Activated CD4-positive, alpha-beta T cell treated with anti-CD3 and anti-CD28 coated beads for 36 hours (primary cell): ENCODE measurements at regions not wholly inside any gene's neighbourhood (a gene's known extent, or its start where the extent isn't known, plus 50 kb on each side); places are given as distances from the start of the nearest gene placed in this dataset.
"Not testable (repeated sequence)": the region's sequence is repeated elsewhere in the genome, so short reads cannot be mapped to it uniquely, and the experiment has no call there.

Experiments used
- ATAC-seq: fragments of 200-7000 bp; cut with Tn5 transposase; one replicate; pipeline ENCODE4 v1.10.0; 2021; ENCODE audit warnings: mild to moderate bottlenecking, moderate library complexity
- CTCF ChIA-PET: fragments of 350-600 bp; sonication (Branson Sonifier 250); formaldehyde crosslinking; loops from one replicate; lab custom pipeline; 2021; ENCODE audit warnings: antibody characterized with exemption; lab: Charles Lee
- POLR2A ChIA-PET: fragments of 350-600 bp; sonication (Branson Sonifier 250); formaldehyde crosslinking; loops from one replicate; lab custom pipeline; 2021; ENCODE audit warnings: antibody characterized with exemption, inconsistent platforms; lab: Charles Lee
- DNase-seq: peaks from one replicate; pipeline ENCODE4 v3.0.0-alpha.2; 2020
- H3K27ac Mint-ChIP-seq: one replicate; pipeline ENCODE4 v1.8.0; 2021; ENCODE audit warnings: mixed read lengths
- H3K27me3 Mint-ChIP-seq: one replicate; pipeline ENCODE4 v1.8.0; 2021; ENCODE audit warnings: mixed read lengths
- H3K36me3 Mint-ChIP-seq: one replicate; pipeline ENCODE4 v1.8.0; 2021; ENCODE audit warnings: low read depth, mixed read lengths
- H3K4me1 Mint-ChIP-seq: one replicate; pipeline ENCODE4 v1.8.0; 2021; ENCODE audit warnings: mixed read lengths
- H3K4me3 Mint-ChIP-seq: one replicate; pipeline ENCODE4 v1.8.0; 2021; ENCODE audit warnings: mild to moderate bottlenecking, moderate library complexity, mixed read lengths
- H3K9me3 Mint-ChIP-seq: one replicate; pipeline ENCODE4 v1.8.0; 2021; ENCODE audit warnings: low read depth, mixed read lengths
- intact Hi-C, 2 experiments: fragments of 100-400 bp; cut with DNase I in 1 of 2; cut with micrococcal nuclease in 1 of 2; formaldehyde crosslinking; loops; one replicate each; pipeline versions ENCODE4 v1.14.2 to v1.15.1; 2022 to 2024; cut with DNase I, micrococcal nuclease

DNA sequence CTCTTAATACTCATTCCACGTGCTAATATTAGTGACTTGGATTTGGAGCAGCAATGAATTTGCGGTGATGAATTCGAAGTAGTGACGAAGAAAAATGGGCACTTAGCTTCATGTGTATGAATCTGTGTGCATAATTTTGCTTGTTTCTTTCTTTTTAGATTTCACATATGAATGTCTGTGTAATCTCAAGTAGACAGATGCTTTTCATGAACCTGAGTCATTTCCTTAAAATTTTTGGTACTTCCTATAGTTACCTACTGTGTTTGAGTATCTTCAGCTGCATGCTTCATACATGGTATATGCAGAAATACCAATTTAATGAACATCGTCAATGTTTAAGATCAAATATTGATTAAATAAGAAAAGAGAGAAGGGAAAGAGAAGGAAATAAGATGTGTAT, 540.2 kb downstream of the RAB38 start:
- Mint-ChIP-seq H3K4me3 (no peak overlapping the region), H3K4me1 (no peaks in the 10 kb centered on the region), H3K27ac (no peak overlapping the region), H3K36me3 (no peaks in the 10 kb centered on the region), H3K9me3 (peaks cover 4% of the 10 kb centered on the region), H3K27me3 (no peaks in the 10 kb centered on the region)
- CTCF ChIA-PET = no interaction called here
- POLR2A ChIA-PET = no interaction called here
- DNase-seq = no peak
- intact Hi-C loops = no loop called here
- ATAC-seq = no peak

DNA sequence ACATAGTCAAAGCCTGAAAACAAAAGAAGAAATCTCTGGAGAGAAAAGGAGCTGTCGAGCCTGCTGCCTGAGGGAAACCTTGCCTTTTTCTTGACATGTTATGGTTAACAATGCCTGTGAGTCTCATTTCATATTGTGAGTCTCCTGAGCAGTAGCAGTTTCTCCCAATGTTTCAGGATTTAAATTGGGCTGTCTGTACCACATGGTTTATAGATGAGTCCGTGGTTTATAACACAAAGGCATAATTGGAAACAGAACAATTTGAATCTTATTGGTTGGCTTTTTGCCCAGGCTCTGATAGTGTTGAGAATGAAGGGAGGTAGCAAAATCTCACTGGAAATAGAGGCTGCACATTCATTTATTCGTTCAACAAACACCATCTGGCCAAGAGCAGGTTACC, 540.9 kb downstream of the RAB38 start:
- no peak for DNase-seq
- Mint-ChIP-seq H3K9me3 (peaks cover 4% of the 10 kb centered on the region), H3K4me3 (no peak overlapping the region), H3K27me3 (no peaks in the 10 kb centered on the region), H3K4me1 (no peaks in the 10 kb centered on the region), H3K27ac (no peak overlapping the region), H3K36me3 (no peaks in the 10 kb centered on the region)
- POLR2A ChIA-PET = no interaction called here
- no peak for ATAC-seq
- CTCF ChIA-PET = no interaction called here
- intact Hi-C loops = no loop called here

DNA sequence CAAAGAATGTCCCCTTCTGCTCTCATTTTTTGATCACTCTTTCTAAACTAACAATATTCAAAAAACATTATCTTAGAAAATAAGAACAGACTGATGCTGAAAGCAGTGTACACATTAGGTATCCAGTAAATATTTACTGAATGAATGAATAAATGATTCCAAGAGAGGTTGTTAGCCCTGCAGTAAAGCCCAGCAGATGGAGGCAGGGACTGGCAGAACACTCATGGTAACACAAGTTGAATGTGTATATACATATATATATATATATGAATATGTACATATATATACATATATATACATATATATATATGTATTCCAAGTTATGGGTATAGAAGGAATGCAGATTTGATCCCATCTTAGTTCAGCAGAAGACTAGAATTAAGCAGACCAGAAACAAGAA, 546.3 kb downstream of the RAB38 start:
- POLR2A ChIA-PET = no interaction called here
- Mint-ChIP-seq H3K27me3 (no peaks in the 10 kb centered on the region), H3K4me1 (no peaks in the 10 kb centered on the region), H3K36me3 (no peaks in the 10 kb centered on the region), H3K9me3 (peaks cover 6% of the 10 kb centered on the region), H3K4me3 (no peak overlapping the region), H3K27ac (no peak overlapping the region)
- CTCF ChIA-PET = no interaction called here
- DNase-seq = no peak
- ATAC-seq = no peak
- intact Hi-C loops = no loop called here

DNA sequence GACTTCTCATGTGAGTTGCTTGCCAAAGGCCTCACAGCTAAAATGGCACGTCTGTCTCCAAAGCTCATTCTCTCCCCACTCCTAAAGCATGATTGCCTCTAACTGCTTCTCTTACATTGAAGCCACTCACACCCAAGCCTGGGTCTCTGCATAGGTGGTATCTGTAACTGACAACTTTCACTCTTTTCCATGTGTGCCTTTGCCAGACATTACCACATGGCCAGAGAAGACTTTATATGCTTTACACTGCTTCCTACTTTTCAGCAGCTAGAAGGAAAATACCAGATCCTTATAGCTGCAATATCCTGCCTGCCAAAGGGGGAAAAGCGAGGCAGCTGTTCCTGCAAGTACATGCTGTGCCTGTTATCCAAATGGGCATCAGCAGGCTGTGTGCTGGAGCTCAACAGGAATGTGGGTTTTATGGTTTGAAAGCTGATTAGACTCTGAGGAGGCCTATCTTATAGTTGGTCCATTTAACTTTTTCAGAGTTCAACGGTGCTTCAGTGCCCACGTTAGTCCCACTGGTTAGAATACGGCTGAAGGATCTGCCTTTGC, 547.1 kb downstream of the RAB38 start:
- Mint-ChIP-seq H3K27me3 (no peaks in the 10 kb centered on the region), H3K36me3 (no peaks in the 10 kb centered on the region), H3K9me3 (peaks cover 2% of the 10 kb centered on the region), H3K4me3 (no peak overlapping the region), H3K27ac (no peak overlapping the region), H3K4me1 (no peaks in the 10 kb centered on the region)
- ChIA-PET POLR2A (no interaction called here), CTCF (interaction anchor here (0.7 kb wide), 1 partner anchor 1180 kb away, joined by 3 read pairs; no protein-coding TSS in a partner anchor)
- no peak for ATAC-seq
- DNase-seq = no peak
- intact Hi-C loops = no loop called here

DNA sequence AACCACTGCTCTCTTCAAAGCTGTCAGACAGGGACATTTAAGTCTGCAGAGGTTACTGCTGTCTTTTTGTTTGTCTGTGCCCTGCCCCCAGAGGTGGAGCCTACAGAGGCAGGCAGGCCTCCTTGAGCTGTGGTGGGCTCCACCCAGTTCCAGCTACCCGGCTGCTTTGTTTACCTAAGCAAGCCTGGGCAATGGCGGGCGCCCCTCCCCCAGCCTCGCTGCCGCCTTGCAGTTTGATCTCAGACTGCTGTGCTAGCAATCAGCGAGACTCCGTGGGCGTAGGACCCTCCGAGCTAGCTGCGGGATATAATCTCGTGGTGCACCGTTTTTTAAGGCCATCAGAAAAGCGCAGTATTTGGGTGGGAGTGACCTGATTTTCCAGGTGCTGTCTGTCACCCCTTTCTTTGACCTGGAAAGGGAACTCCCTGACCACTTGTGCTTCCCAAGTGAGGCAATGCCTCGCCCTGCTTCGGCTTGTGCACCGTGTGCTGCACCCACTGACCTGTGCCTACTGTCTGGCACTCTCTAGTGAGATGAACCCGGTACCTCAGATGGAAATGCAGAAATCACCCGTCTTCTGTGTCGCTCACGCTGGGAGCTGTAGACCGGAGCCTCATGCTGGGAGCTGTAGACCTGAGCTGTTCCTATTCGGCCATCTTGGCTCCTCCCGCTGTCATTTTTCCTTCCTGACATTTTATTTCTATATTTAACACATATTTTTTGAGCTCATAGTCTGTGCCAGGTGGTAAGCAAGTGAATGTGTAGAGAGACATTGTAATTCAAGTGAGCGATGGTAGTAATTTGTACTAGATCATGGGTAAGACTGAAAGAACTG, 551.5 kb downstream of the RAB38 start:
- CTCF ChIA-PET, ATAC-seq, H3K4me1 Mint-ChIP-seq, H3K4me3 Mint-ChIP-seq, H3K9me3 Mint-ChIP-seq, H3K27me3 Mint-ChIP-seq, intact Hi-C loops, POLR2A ChIA-PET, DNase-seq, H3K36me3 Mint-ChIP-seq, H3K27ac Mint-ChIP-seq: not testable (repeated sequence)

DNA sequence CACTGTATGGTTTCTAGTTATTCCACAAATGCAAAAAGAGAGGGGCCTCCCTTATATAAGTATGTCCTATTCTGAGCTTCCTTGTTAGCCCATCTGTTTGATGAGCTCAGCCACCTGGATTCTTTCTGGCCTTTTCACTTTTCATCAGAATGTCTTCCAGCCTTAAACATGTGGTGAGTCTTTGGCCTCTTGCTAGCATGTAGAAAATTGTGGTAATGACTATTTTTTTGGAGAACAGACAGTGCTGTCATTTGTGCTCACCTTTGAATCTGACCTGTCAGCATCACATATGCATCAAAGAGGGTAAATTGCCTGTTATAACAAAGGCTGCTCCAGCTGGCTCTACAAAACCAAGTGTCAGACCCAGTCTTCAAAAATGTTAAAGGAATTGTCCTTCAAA, 558.7 kb downstream of the RAB38 start:
- ChIA-PET CTCF (interaction anchor here (0.9 kb wide), 1 partner anchor 18 kb away, joined by 3 read pairs; no protein-coding TSS in a partner anchor), POLR2A (no interaction called here)
- ATAC-seq (no peak), DNase-seq (no peak)
- Mint-ChIP-seq H3K9me3 (peaks cover 3% of the 10 kb centered on the region), H3K27ac (no peak overlapping the region), H3K36me3 (no peaks in the 10 kb centered on the region), H3K27me3 (no peaks in the 10 kb centered on the region), H3K4me1 (no peaks in the 10 kb centered on the region), H3K4me3 (no peak overlapping the region)
- intact Hi-C loops = no loop called here

DNA sequence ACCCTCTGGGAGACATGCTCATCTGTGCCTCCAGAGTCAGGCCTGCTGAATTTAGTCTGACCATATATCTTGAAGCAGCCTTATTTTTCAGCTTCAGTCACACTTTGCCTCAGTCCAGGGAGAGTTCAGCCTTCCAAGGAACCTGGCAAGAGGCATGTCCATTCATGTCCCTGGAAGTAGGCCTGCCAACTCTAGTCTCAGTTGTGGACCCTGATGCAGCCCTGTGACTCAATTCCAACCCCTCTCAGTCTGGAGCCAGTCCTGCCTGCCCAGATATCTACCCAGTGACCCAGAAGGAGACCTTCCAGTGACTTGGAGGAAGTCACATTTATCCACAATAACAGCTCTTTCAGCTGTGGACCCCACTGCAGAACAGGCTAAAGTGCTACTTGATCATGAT, 566.6 kb downstream of the TMEM135 start:
- H3K4me1 Mint-ChIP-seq = no peaks in the 10 kb centered on the region
- no peak for ATAC-seq
- intact Hi-C loops = no loop called here
- no peak overlapping the region for H3K27ac Mint-ChIP-seq
- peaks cover 1% of the 10 kb centered on the region for H3K9me3 Mint-ChIP-seq
- POLR2A ChIA-PET = no interaction called here
- H3K4me3 Mint-ChIP-seq = no peak overlapping the region
- no peaks in the 10 kb centered on the region for H3K36me3 Mint-ChIP-seq
- DNase-seq = no peak
- CTCF ChIA-PET = no interaction called here
- H3K27me3 Mint-ChIP-seq = no peaks in the 10 kb centered on the region

DNA sequence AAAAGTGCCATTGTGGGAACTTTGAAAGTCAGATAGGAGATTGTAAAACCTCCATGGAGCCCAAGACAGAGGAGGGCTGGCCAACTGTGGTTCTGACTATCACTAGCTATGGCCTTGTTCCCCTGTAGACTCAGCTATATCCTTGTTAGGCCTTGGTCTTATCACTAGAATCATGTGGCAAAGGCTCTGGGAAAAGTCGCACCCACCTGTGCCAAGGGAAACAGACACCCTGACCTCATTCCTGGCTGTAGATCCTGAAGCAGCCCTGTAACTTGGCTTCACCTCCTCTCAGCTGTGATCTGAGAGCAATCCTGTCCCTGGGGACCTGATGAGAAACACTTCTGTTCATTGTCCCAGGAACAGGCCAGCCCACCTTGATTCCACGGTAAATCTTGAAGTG, 566.2 kb downstream of the TMEM135 start:
- intact Hi-C loops = no loop called here
- Mint-ChIP-seq H3K27me3 (no peaks in the 10 kb centered on the region), H3K27ac (no peak overlapping the region), H3K9me3 (peaks cover 1% of the 10 kb centered on the region), H3K4me1 (no peaks in the 10 kb centered on the region), H3K36me3 (no peaks in the 10 kb centered on the region), H3K4me3 (no peak overlapping the region)
- no peak for DNase-seq
- ATAC-seq = no peak
- ChIA-PET CTCF (no interaction called here), POLR2A (no interaction called here)

DNA sequence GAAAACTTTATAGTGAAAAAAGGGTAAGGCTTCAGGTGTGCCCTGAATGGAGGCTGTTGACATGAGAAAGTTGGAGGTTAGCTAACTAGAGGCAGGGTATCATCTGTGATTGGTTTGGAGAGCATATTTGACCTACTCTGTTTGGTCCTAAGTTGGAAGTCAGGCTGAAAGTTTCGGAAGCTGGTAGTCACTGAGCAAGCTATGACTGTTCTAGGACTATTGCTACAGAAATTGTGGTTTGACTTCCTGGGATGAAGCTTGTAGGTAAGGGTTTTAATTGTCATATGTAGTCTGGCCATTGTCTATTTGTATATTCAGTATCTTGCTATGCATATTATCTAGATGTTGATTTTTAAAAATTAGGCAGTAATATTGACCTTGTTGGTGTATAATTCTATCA, 565.0 kb downstream of the TMEM135 start:
- POLR2A ChIA-PET = no interaction called here
- H3K4me1 Mint-ChIP-seq = no peaks in the 10 kb centered on the region

DNA sequence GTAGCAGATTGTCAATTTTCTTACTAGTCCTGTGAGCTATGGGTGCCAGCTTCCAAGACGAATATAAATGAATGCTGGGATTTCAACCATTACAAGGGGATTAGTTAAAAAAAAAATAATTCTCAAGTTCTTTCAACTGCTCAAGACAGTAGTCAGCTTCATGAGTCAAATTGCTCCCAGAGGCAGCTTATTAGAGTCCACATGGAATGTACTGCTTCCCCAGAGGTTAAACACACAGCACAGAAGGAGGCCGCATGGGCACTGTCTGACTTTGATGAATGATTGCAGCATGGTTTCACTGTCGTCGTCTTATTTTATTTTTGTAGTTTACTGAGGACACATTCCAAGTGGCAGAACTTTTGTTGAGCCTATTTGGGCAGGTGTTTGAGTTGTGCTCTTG, 563.2 kb downstream of the TMEM135 start:
- CTCF ChIA-PET = no interaction called here
- Mint-ChIP-seq H3K27me3 (no peaks in the 10 kb centered on the region), H3K4me3 (no peak overlapping the region), H3K9me3 (peaks cover 1% of the 10 kb centered on the region), H3K27ac (no peak overlapping the region), H3K4me1 (no peaks in the 10 kb centered on the region), H3K36me3 (no peaks in the 10 kb centered on the region)
- no peak for ATAC-seq
- POLR2A ChIA-PET = no interaction called here
- intact Hi-C loops = no loop called here
- no peak for DNase-seq

More for the DNA sequence above, 565.0 kb downstream of the TMEM135 start:
- ATAC-seq = no peak
- Mint-ChIP-seq H3K27ac (no peak overlapping the region), H3K4me3 (no peak overlapping the region), H3K9me3 (peaks cover 1% of the 10 kb centered on the region), H3K36me3 (no peaks in the 10 kb centered on the region), H3K27me3 (no peaks in the 10 kb centered on the region)
- intact Hi-C loops = no loop called here
- CTCF ChIA-PET = interaction anchor here (0.9 kb wide), 1 partner anchor 10 kb away, joined by 3 read pairs; no protein-coding TSS in a partner anchor
- DNase-seq = no peak

DNA sequence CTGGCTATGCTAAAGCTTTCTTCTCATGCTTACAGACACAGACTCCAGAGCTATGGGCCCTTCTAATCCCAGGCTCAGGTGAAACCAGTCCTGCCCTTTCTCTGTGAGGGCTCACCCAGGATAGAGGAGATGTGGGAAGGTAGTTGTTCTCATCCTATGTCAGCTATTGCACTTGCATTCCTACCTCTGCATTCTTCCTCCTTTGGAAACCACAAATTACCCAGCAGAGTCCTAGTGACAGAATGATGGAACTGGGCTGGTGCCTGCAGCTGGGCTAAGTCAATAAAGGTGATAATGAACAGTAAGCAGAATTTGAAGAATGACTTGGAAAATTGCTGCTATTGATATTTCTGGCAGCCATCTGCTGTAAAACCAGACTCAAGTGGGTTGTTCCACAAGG, 560.0 kb downstream of the TMEM135 start:
- no peak overlapping the region for H3K27ac Mint-ChIP-seq
- ChIA-PET POLR2A (no interaction called here), CTCF (no interaction called here)
- ATAC-seq (no peak), DNase-seq (no peak)
- H3K36me3 Mint-ChIP-seq = no peaks in the 10 kb centered on the region
- no peaks in the 10 kb centered on the region for H3K4me1 Mint-ChIP-seq
- no peak overlapping the region for H3K4me3 Mint-ChIP-seq
- H3K27me3 Mint-ChIP-seq = no peaks in the 10 kb centered on the region
- intact Hi-C loops = no loop called here
- peaks cover 8% of the 10 kb centered on the region for H3K9me3 Mint-ChIP-seq

DNA sequence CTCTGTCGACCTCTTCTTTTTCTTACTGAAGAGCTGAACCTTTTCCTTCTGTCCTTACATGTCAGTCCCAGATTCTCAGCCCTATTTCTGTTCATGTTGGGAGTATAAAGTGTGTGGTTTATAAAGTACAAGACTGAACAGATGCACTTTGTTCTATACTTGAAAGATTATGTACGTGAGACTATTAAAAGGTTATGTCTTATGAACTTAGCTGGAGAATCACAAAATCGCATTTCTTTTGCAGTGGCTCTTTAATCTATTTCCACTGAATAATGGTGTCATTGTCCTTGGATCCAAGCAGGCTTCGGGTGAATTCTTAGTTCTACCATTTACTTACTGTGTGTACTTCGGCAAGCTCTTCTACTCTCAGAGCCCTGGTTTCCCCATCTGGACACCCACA, 558.4 kb downstream of the TMEM135 start:
- Mint-ChIP-seq H3K27ac (no peak overlapping the region), H3K4me1 (no peaks in the 10 kb centered on the region), H3K9me3 (peaks cover 10% of the 10 kb centered on the region), H3K27me3 (no peaks in the 10 kb centered on the region), H3K36me3 (no peaks in the 10 kb centered on the region), H3K4me3 (no peak overlapping the region)
- intact Hi-C loops = no loop called here
- CTCF ChIA-PET = no interaction called here
- POLR2A ChIA-PET = no interaction called here
- ATAC-seq (no peak), DNase-seq (no peak)
